Activated CD4-positive, alpha-beta T cell treated with anti-CD3 and anti-CD28 coated beads for 1 hour (primary cell): ENCODE measurements at regions not wholly inside any gene's neighbourhood (a gene's known extent, or its start where the extent isn't known, plus 50 kb on each side); places are given as distances from the start of the nearest gene placed in this dataset.
A peak's percentile ranks its signal among the peaks of the same experiment; 100 is the strongest.
"Not testable (repeated sequence)": the region's sequence is repeated elsewhere in the genome, so short reads cannot be mapped to it uniquely, and the experiment has no call there.

Experiments used
- DNase-seq: peaks from one replicate; pipeline ENCODE4 v3.0.0-alpha.2; 2020

DNA sequence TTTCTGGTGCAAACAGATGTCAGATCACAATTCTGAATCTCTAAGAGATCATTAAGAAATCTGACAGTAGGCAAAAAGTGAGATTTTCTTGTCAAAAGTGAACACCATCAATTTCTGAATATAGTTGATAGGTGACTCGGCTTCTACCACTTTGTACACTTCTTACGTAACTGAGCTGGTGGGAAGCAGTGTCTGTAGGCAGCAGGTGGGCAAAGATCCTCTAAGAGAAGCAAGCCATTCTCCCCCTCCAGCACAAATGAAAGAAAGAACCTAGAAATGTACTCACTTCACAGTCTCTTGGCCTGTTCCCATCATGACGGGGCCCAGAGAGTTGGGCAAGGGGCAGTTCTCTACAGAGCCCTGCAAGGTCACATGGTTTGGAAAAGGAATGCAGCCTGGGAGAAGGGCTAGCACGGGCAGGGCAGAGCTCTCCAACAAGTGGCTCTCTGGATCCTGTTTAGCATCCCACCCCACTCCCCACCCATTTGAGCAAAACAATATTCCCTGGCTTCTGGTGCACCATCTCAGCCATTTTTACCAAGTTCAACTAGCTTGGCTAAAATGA is 412.6 kb downstream of the LTN1 start:
- no peak for DNase-seq

DNA sequence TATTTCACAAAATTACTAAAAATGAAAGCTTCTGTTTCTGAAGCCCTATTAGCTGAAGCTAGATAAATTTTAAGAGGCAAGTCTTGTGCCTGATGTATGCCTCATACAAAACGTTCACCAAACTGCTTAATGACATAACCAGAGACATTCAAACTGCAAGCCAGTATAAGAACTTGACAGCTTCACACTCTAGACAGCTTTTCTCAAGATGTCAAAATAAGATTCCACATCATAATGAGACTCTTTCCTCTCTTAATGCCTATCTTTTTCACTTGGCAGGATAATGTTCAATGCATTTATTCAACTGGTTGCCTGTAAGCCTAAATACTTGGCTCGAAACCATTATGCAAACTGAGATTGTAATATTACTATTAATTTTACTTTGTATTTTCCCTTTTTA is 424.0 kb downstream of the LTN1 start:
- no peak for DNase-seq

GRCh38 chr21:28563933-28564332 is 428.7 kb downstream of the LTN1 start:
- DNase-seq, result not testable (repeated sequence)

DNA sequence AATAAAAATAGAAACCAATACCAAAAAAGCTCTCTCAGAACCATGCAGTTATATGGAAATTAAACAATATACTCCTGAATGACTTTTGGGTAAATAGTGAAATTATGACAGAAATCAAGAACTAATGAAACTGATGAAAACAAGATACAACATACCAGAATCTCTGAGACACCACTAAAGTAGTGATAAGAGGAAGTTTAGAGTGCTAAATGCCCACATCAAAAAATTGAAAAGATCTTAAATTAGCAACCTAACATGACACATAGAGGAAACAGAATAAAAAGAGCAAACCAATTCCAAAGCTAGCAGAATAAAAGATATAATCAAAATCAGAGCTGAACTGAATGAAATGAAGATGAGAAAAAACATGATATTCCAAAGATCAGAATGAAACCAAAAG is 430.9 kb downstream of the LTN1 start:
- DNase-seq, result no peak

GRCh38 chr21:28554660-28555475 is 437.8 kb downstream of the LTN1 start:
- DNase-seq, result no peak

- no peak for DNase-seq
Measured at GRCh38 chr21:28550057-28550825, 442.4 kb downstream of the LTN1 start.

- no peak for DNase-seq
Measured at GRCh38 chr21:28548291-28548690, 444.4 kb downstream of the LTN1 start.

DNA sequence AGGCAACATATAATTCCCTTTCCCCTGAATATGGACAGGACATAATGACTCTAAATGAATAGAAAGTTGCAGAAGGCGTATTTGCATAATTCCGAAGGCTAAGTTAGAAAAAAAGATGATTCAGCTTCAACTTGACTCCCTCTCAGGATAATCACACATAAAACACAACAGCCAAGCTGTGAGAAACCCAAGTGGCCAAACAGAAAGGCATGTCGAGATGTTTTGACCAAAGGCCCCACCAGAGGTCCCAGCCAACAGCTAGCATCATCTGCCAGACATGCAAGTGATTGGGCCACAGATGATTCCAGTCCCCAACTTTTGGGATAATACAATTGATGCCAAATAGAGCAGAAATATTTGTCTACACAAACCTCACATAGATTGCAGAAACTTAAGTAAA is 444.9 kb downstream of the LTN1 start:
- DNase-seq, result no peak

- DNase-seq, result no peak
Measured at GRCh38 chr21:28543975-28544374, 448.7 kb downstream of the LTN1 start.

DNA sequence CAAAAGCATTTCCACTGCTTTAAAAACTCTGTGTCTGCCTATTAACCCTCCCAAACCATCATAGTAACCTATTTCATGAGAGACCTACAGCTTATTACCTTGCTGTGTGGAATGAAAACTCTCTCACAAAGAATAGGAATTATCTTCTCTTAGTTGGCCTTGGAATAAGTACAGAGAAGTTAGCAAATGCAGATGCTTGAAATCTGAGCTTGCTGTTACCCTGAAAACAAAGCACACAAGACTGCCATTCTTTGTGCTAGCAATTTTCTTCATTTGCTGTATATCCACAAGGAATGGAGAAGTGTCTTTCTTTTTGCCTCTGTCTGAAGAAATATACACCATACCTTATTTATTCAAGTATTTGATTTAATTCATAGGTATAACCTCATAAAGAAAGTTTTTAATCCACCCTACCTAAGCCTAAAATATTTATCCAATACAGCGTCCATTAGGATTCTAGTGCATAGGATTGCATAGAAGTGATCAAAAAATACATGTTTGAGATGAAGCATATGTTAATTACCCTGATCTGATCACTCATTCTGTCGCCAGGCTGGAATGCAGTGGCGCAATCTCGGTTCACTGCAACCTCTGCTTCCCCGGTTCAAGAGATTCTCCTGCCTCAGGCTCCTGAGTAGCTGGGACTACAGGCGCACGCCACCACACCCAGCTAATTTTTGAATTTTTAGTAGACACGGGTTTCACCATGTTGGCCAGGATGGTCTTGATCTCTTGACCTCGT is 451.1 kb downstream of the LTN1 start:
- DNase-seq, result no peak

- DNase-seq, result no peak
Measured at GRCh38 chr21:28540514-28540913, 452.2 kb downstream of the LTN1 start.

- no peak for DNase-seq
Measured at GRCh38 chr21:28539623-28539988, 453.1 kb downstream of the LTN1 start.

DNA sequence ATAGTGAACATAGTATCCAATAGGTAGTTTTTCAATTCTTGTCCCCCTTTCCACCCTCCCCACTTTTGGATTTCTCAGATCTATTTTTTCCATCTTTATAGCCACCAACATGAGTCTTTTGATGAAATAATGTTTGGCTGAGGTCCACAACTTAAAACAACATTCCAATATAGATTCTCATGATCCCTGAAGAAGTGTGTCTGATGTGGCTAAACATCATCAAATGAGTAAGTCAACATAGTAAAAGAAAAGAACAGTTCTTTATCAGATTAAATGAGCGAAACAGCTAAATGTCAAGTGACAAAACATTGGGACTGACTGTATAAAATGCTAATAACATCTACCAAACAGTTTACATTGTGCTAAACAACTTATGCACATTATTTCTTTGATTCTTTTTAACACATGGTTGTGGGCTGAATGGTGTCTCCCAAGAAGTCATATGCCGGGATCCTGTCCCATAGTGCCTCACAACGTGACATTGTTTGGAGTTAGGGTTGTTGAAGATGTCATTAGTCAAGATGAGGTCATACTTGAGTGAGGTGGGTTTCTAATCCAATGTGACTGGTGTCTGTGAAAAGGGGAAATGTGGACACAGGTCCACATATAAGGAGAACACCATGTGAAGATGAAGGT is 453.6 kb downstream of the LTN1 start:
- DNase-seq, result no peak

- DNase-seq, result no peak
Measured at GRCh38 chr21:28537371-28538079, 455.2 kb downstream of the LTN1 start.

GRCh38 chr21:28532446-28532845 is 460.2 kb downstream of the LTN1 start:
- DNase-seq, result no peak

GRCh38 chr21:28523367-28523766 is 469.3 kb downstream of the LTN1 start:
- DNase-seq, result no peak

GRCh38 chr21:28522014-28522799 is 470.5 kb downstream of the LTN1 start:
- DNase-seq, result no peak

GRCh38 chr21:28518630-28519029 is 474.0 kb downstream of the LTN1 start:
- no peak for DNase-seq

DNA sequence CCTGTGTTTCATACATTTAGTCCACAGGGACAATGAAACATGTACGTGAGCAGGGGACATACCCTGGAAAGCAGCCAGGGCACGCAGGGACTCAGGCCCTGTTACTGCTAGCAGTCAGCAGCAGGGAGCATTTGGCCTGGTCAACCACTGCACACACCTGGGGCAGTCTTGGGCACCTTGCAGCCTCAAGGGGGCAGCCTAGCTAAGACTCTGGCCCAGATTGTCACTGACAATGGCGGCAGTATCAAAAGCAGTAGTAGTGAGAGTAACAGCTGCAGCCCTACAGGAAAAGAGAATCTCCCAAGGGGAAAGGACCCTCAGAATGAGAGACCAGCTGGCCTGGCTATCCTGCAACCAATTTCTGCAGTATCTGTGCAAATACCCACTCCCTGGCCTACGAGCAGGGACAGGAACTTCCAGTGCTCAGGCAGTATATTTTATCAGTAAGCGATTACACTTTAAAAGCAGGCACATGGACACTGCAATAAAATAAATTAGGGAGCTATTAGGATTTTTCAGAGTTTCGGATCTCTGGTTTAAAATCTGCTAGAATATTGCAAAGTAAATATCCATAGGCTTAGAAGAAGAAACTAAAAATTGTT is 475.6 kb downstream of the LTN1 start:
- peak; percentile 30 for DNase-seq

- no peak for DNase-seq
Measured at GRCh38 chr21:28516021-28516420, 476.7 kb downstream of the LTN1 start.

GRCh38 chr21:28513428-28513827 is 479.2 kb downstream of the LTN1 start:
- DNase-seq, result no peak
